ENCODE measurements at regions not wholly inside any gene's neighbourhood (a gene's known extent, or its start where the extent isn't known, plus 50 kb on each side); places are given as distances from the start of the nearest gene placed in this dataset.
"Not testable (repeated sequence)": the region's sequence is repeated elsewhere in the genome, so short reads cannot be mapped to it uniquely, and the experiment has no call there.

DNA sequence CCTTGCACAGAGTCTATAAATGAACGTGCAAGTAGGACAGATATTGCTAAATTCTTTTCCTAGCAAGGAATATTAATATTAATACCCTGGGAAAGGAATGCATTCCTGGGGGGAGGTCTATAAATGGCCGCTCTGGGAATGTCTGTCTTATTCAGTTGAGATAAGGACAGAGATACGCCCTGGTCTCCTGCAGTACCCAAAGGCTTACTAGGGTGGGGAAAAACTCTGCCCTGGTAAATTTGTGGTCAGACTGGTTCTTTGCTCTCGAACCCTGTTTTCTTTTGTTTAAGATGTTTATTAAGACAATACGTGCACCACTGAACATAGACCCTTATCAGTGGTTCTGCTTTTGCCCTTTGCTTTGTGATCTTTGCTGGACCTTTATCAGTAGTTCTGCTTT is 122.0 kb downstream of the ART5 start:
- not testable (repeated sequence) for DNase-seq (ENCODE audit: low read depth, low spot score)

DNA sequence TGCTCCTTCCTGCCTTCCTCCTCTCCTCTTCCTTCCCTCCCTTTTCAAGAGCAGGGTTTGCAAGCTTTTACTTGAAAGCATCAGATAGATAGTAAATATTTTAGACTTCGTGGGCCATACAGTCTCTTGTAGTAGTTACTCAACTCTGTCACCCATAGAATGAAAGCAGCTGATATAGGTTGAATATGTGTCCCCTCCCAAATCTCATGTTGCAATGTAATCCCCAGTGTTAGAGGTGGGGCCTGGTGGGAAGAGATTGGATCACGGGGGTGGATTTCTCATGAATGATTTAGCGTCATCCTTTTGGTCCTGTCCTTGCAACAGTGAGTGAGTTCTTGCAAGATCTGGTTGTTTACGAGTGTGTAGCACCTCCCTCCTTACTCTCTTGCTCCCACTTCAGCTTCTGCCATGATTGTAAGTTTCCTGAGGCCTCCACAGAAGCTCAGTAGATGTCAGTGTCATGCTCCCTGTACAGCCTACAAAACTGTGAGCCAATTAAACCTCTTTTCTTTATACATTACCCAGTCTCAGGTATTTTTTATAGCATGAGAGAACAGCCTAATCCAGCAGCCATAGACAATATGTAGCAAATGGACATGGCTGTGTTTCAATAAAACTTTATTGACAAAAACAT is 124.7 kb downstream of the ART5 start:
- in situ Hi-C loops (cut with HindIII; ENCODE audit: low pct_unique_long_range_greater_than_20kb, low sequenced_read_pairs); DNase-seq (ENCODE audit: low read depth, low spot score): not testable (repeated sequence)

More for the DNA sequence above, 122.0 kb downstream of the ART5 start:
- in situ Hi-C loops (cut with HindIII; ENCODE audit: low pct_unique_long_range_greater_than_20kb, low sequenced_read_pairs) = not testable (repeated sequence)

DNA sequence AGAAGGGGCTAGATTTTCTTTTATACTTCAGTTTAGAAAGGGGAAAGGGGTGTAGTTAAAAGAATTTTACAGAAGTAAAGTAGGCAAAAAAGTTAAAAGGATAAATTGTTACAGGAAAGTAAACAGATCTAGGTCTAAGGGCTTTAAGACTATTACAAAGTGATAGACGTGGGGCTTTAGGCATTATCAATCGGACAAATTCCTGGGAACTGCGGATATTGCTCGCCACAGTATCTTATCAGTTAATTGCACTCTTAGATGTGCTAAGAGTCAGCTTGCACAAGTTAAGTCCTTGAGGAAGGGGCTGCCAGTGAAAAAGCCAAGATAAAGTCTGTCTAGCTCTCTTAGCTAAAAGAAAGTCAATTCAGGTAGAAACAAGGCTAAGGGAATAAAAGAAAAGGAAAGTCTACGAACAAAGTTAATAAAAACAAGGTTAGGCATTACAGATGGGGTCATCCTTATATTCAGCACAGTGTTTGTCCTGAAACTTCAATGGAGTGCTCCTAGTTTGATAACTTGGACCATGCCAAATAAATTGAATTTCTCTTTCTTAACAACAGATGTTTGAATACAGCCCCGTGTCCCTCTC is 125.4 kb downstream of the ART5 start:
- DNase-seq (ENCODE audit: low read depth, low spot score); in situ Hi-C loops (cut with HindIII; ENCODE audit: low pct_unique_long_range_greater_than_20kb, low sequenced_read_pairs): not testable (repeated sequence)

DNA sequence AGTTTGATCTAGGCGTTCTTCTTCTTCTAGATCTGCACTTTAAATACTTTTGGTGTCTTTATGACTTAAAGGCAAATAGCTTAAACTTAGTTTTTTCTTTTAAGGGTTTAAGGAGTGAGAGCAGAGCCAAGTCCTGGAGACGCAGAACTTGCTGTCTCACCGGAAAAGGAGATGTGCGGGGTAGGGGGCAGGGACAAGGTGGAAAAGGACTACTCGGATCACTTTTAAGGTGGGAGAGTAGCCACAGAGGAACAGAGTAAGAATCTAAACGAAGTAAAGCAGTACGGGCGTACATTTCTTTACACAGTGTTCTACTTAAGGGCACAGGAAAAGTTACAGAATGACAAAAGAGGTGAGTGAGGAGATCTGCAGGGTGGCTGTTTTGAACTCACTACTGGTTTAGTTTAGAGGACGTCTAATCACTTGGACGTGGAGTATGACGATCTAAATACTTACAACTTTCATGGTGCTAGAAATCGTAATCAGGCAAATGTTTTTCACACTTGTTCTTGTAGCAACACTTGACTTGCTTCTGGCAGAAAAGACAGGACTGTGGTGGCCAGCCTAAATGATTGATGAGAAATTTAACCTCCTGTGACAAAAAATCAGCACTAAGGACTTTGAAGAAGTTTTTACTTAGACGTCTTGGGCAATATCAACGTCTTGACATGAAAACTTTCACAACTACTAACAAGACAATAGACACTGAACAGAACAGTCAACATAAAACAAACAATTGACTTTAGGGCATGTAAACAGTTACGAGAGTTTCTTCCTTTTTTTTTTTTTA is 127.0 kb downstream of the ART5 start:
- in situ Hi-C loops (cut with HindIII; ENCODE audit: low pct_unique_long_range_greater_than_20kb, low sequenced_read_pairs); DNase-seq (ENCODE audit: low read depth, low spot score): not testable (repeated sequence)

DNA sequence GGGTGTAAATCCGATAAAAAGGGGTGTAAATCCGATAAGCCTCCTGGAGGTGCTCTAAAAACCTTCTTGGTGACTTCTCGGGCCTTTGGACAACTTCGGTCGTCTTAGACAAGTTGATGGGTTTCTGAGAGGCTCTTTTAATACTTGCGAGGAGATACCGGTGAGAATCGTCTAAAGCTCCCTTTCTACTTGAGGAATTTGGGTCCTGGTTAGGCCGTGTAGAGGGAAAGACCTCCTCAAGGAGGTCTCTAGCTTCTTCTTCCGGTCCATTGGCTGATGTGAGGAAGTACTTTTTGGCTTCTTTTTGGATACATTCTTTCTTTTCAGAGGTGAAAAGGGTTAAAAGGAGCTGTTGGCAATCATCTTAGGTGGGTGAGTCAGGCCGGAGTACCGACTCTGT is 128.5 kb downstream of the ART5 start:
- in situ Hi-C loops (cut with HindIII; ENCODE audit: low pct_unique_long_range_greater_than_20kb, low sequenced_read_pairs); DNase-seq (ENCODE audit: low read depth, low spot score): not testable (repeated sequence)

DNA sequence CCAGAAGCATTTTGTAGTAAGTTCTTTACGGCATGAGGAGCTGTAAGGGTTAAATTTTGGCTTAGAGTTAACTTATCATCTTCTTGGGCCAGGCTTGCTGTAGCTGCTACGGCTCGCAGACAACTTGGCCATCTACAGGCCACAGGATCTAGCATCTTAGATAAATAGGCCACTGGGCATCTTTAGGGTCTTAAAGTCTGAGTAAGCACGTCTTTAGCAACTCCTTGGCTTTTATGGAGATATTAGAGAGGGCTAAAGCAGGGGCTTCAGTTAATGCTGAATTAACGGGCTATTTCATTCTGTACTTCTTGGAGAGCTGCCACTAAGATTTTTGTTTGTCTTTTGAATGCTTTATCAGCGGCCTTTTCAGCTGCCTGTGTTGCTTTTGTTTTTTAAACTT is 129.0 kb downstream of the ART5 start:
- in situ Hi-C loops (cut with HindIII; ENCODE audit: low pct_unique_long_range_greater_than_20kb, low sequenced_read_pairs) = not testable (repeated sequence)

DNA sequence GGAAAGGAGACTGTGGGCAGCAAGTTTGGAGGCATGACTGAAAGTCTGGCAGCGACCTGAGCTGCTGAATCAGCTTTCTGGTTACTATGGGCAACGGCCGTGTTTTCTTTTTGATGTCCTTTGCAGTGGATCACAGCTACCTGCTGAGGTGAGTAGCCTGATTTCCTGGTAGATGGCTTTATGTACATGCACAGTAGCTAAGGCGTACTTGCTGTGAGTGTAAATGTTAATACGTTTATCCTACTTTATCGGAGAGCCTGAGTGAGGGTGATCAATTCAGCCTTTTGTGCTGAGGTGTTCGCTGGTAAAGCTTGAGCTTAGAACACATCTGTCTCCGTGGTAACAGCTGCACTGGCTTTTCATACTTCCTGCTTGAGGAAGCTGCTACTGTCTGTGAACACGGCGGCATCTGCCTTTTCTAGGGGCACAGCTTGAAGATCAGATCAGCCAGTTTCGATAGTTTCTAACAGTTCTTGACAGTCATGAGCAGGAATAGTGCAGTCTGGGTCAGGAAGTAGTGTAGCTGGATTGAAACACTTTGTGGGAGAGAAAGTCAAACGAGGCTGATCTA is 129.6 kb downstream of the ART5 start:
- DNase-seq (ENCODE audit: low read depth, low spot score); in situ Hi-C loops (cut with HindIII; ENCODE audit: low pct_unique_long_range_greater_than_20kb, low sequenced_read_pairs): not testable (repeated sequence)

More for the DNA sequence above, 129.0 kb downstream of the ART5 start:
- DNase-seq (ENCODE audit: low read depth, low spot score) = not testable (repeated sequence)

DNA sequence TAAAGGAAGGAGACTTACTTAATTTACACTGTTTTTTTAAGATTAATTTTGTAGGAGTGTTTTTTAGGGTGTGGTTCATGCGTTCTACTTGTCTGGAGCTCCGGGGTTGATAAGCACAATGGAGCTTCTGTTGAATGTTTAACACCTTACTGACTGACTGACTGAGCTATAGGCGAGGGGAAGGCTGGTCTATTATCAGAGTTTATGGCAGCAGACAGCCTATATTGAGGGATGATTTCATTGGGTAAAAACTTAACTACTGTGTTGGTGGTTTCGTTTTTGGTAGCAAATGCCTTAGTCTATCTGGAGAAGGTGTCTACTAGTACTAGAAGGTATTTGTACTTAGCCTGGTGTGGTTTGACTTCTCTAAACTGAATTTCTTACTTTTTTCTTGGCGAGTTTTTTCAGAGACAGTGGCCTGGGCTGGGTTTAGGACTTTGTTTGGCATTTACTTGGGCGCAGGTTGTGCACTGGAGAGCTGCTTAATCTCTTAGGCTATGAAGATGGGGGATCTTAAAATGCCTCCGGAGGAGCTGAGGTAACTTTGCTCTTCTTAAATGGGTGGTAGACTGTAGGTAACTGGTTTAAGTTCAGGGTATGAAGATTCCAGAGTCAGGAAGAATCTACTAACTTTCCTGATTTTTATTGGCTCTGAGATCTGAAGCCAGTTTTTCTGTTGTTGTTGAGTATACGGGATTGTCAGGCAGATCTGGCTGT is 130.2 kb downstream of the ART5 start:
- in situ Hi-C loops (cut with HindIII; ENCODE audit: low pct_unique_long_range_greater_than_20kb, low sequenced_read_pairs); DNase-seq (ENCODE audit: low read depth, low spot score): not testable (repeated sequence)

DNA sequence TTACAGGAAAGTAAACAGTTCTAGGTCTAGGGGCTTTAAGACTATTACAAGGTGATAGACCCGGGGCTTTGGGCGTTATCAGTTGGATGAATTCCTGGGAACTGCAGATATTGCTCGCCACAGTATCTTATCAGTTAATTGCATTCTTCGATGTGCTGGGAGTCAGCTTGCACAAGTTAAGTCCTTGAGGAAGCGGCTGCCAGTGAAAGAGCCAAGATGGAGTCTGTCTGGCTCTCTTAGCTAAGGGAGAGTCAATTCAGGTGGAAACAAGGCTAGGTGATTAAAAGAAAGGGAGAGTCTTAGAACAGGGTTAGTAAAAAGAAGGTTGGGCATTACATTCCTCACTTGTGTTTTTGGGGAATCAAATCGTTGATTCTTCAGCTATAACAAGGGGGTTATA is 130.6 kb upstream of the ZNF195 start:
- DNase-seq (ENCODE audit: low read depth, low spot score); in situ Hi-C loops (cut with HindIII; ENCODE audit: low pct_unique_long_range_greater_than_20kb, low sequenced_read_pairs): not testable (repeated sequence)

DNA sequence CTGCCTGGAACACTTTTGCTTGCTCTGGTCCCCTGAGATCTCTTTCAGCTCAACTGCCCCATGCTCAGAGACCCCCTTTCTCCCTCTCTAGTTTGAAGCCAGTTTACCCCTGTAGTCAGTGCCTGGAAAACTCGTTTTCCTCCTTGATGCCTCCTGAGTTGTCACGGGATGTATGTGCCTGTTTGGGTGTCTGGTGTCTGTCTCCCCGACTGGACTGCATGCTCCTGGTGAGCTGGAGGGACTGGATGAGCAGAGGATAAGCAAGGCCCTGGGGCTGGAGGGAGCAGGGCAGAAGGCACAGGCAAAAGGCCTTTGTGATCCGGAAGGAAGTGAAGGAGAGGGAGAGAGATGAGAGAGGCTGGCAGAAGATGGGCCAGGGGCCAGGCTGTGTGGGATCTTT is 120.3 kb upstream of the ZNF195 start:
- in situ Hi-C loops (cut with HindIII; ENCODE audit: low pct_unique_long_range_greater_than_20kb, low sequenced_read_pairs); DNase-seq (ENCODE audit: low read depth, low spot score): not testable (repeated sequence)

DNA sequence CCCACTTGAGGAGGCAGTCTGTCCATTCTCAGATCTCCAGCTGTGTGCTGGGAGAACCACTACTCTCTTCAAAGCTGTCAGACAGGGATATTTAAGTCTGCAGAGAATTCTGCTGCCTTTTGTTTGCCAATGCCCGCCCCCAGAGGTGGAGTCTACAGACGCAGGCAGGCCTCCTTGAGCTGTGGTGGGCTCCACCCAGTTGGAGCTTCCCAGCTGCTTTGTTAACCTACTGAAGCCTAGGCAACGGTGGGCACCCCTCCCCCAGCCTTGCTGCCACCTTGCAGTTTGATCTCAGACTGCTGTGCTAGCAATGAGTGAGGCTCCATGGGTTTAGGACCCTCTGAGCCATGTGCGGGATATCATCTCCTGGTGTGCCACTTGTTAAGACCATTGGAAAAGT is 119.4 kb upstream of the ZNF195 start:
- DNase-seq (ENCODE audit: low read depth, low spot score); in situ Hi-C loops (cut with HindIII; ENCODE audit: low pct_unique_long_range_greater_than_20kb, low sequenced_read_pairs): not testable (repeated sequence)

DNA sequence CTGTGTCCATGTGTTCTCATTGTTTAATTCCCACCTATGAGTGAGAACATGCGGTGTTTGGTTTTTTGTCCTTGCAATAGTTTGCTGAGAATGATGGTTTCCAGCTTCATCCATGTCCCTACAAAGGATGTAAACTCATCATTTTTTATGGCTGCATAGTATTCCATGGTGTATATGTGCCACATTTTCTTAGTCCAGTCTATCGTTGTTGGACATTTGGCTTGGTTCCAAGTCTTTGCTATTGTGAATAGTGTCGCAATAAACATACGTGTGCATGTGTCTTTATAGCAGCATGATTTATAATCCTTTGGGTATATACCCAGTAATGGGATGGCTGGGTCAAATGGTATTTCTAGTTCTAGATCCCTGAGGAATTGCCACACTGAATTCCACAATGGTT is 114.2 kb upstream of the ZNF195 start:
- in situ Hi-C loops (cut with HindIII; ENCODE audit: low pct_unique_long_range_greater_than_20kb, low sequenced_read_pairs); DNase-seq (ENCODE audit: low read depth, low spot score): not testable (repeated sequence)

DNA sequence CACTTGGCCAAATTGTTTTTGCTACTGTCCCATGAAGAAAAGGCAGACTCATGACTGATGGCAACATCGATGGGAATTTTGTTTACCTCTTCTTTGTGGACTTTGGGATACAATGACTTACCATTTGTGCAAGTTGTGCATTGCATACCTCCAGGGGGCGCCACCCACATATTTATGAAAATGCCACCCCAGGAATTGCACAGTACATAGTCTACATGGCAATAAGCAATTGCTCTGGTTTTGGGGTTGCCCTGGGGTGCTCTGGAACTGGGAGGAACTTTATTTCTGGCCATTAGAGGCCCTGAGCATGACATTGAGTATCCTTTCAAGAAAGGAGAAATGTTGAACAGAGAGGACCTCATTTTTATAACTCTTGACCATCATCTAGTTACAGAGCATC is 109.1 kb upstream of the ZNF195 start:
- DNase-seq (ENCODE audit: low read depth, low spot score); in situ Hi-C loops (cut with HindIII; ENCODE audit: low pct_unique_long_range_greater_than_20kb, low sequenced_read_pairs): not testable (repeated sequence)

DNA sequence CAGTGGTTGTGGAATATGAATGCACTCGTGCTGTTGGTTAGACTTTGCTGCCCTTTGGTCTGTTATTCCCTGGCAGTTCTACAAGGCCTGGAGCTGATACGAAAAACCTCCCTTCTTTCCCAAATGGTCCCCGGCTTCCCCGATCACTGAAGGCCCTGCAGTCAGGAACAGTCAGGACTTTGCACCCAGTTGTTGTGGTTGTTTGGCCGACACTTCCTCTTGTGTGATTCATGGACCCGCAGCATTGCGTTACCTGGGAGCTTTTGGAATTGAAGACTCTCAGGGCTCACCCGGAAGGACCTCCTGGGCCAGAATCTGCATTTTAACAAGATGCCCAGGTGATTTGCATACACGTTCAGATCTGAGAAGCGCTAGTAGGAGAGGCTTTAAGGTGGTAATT is 106.8 kb upstream of the ZNF195 start:
- DNase-seq (ENCODE audit: low read depth, low spot score); in situ Hi-C loops (cut with HindIII; ENCODE audit: low pct_unique_long_range_greater_than_20kb, low sequenced_read_pairs): not testable (repeated sequence)

DNA sequence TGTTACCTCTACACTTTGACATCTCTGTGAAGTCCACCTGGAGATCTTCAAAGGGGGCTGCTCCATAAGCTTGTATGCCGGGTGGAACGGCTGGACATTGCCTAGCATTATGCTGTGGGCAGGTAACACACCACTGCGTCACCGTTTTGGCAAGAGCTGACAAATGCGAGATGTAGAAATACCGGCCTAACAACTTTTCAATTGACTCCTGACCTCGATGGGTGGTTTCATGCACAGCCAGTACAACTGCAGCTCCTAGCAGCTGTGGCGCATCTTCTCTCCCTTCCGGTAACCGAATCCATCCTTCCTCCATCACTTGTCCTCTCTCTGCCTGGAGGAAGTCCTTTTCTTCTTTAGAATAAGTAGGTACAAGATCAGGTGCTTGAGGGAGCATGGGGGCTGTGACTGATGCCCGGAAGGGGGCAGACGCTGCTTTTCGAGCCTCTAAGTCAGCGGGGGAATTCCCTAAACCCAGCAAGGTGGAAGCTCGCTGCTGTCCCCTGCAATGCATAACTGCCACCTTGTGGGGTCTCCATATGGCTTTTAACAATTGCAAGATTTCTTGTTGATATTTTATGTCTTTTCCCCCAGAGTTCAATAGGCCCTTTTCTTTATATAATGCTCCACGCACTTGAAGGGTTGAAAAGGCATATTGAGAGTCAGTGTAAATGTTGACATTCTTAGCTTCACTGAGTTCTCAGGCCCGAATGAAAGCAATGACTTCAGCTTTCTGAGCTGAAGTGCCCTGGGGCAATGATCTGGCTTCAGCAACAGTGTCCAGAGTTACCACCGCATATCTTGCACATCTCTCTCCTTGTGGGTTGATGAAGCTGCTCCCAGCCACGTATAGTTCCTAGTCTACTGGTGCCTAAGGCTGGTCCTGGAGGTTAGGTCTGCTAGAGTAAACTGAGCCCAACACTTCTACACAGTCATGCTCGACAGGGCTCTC is 98.3 kb upstream of the ZNF195 start:
- DNase-seq (ENCODE audit: low read depth, low spot score) = peak; percentile 5
- in situ Hi-C loops (cut with HindIII; ENCODE audit: low pct_unique_long_range_greater_than_20kb, low sequenced_read_pairs) = not testable (repeated sequence)

DNA sequence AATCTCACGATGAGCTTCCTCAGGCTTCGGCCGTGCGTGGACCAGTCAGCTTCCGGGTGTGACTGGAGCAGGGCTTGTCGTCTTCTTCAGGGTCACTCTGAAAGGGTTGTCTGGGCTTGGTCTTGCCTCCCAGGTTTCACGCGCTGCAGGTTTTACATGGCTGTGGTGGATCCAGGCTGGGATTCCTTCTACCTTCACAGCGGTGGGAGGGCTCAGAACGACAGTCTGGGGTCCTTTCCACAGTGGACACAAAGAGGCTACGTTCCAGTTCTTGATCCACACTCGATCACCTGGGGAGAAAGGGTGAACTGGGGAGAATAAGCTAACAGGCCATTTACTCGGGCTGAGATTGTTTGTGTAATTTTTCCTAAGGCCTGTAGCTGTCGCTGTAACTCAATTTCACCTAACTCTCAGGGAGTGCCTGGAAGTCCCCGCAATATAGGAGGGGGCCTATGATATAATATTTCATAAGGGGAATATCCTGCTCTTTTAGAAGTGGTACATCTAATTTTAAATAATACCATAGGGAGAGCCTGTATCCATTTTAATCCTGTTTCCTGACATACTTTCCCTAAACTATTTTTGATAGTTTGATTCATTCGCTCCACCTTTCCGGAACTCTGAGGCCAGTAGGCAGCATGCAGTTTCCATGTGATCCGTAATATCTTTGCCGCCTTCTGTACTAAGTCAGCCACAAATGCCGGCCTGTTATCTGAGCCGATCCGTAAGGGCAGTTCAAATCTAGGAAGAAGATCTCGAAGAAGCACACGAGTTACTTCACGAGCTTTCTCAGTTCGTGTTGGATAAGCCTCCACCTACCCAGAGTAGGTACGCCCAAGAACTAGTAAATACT is 97.4 kb upstream of the ZNF195 start:
- peak; percentile 5 for DNase-seq (ENCODE audit: low read depth, low spot score)
- in situ Hi-C loops (cut with HindIII; ENCODE audit: low pct_unique_long_range_greater_than_20kb, low sequenced_read_pairs) = not testable (repeated sequence)
